HG03354 (cell line): ENCODE measurements at regions not wholly inside any gene's neighbourhood (a gene's known extent, or its start where the extent isn't known, plus 50 kb on each side); places are given as distances from the start of the nearest gene placed in this dataset.

Source experiments
- ATAC-seq: cut with Tn5 transposase; IDR thresholded peaks from one replicate; pipeline ENCODE4 v1.9.1; 2021; ENCODE audit warnings: mild to moderate bottlenecking; ENCODE audit not compliant: unreplicated experiment, poor library complexity, severe bottlenecking

- no peak for ATAC-seq
Measured at GRCh38 chr2:78644854-78645253, 380.6 kb upstream of the REG3G start.

- no peak for ATAC-seq
Measured at GRCh38 chr2:78646533-78647364, 378.8 kb upstream of the REG3G start.

- ATAC-seq = no peak
Measured at GRCh38 chr2:78648558-78648957, 376.9 kb upstream of the REG3G start.

GRCh38 chr2:78654941-78655340, 370.6 kb upstream of the REG3G start:
- no peak for ATAC-seq

GRCh38 chr2:78676921-78677696, 348.4 kb upstream of the REG3G start:
- ATAC-seq = no peak

GRCh38 chr2:78677774-78678173, 347.7 kb upstream of the REG3G start:
- ATAC-seq = no peak

- no peak for ATAC-seq
Measured at GRCh38 chr2:78681386-78681785, 344.1 kb upstream of the REG3G start.

GRCh38 chr2:78682781-78683180, 342.7 kb upstream of the REG3G start:
- no peak for ATAC-seq

GRCh38 chr2:78686625-78687153, 338.8 kb upstream of the REG3G start:
- ATAC-seq = no peak

GRCh38 chr2:78699696-78700095, 325.8 kb upstream of the REG3G start:
- ATAC-seq = no peak

GRCh38 chr2:78701546-78701945, 324.0 kb upstream of the REG3G start:
- no peak for ATAC-seq

- no peak for ATAC-seq
Measured at GRCh38 chr2:78707776-78708386, 317.6 kb upstream of the REG3G start.

- no peak for ATAC-seq
Measured at GRCh38 chr2:78710632-78711375, 314.7 kb upstream of the REG3G start.

GRCh38 chr2:78715293-78715692, 310.2 kb upstream of the REG3G start:
- ATAC-seq = no peak

- ATAC-seq = no peak
Measured at GRCh38 chr2:78718024-78718423, 307.5 kb upstream of the REG3G start.

- ATAC-seq = no peak
Measured at GRCh38 chr2:78718473-78718872, 307.0 kb upstream of the REG3G start.

- no peak for ATAC-seq
Measured at GRCh38 chr2:78721355-78722033, 304.0 kb upstream of the REG3G start.

GRCh38 chr2:78734221-78734620, 291.3 kb upstream of the REG3G start:
- ATAC-seq = no peak

GRCh38 chr2:78739282-78739681, 286.2 kb upstream of the REG3G start:
- ATAC-seq = no peak
